ENCODE measurements at regions not wholly inside any gene's neighbourhood (a gene's known extent, or its start where the extent isn't known, plus 50 kb on each side); places are given as distances from the start of the nearest gene placed in this dataset.
"Not testable (repeated sequence)": the region's sequence is repeated elsewhere in the genome, so short reads cannot be mapped to it uniquely, and the experiment has no call there.

- DNase-seq (ENCODE audit: low read depth), result no peak
Measured at GRCh38 chr7:112678626-112679025, 111.6 kb downstream of the TMEM168 start.

- not testable (repeated sequence) for DNase-seq (ENCODE audit: low read depth)
Measured at GRCh38 chr7:112689466-112690177, 100.6 kb downstream of the TMEM168 start.

GRCh38 chr7:112692333-112692732 is 97.9 kb downstream of the TMEM168 start:
- DNase-seq (ENCODE audit: low read depth), result no peak

GRCh38 chr7:112697211-112697610 is 93.0 kb downstream of the TMEM168 start:
- DNase-seq (ENCODE audit: low read depth), result not testable (repeated sequence)

GRCh38 chr7:112699725-112700513 is 90.3 kb downstream of the TMEM168 start:
- DNase-seq (ENCODE audit: low read depth), result no peak

- DNase-seq (ENCODE audit: low read depth), result no peak
Measured at GRCh38 chr7:112701456-112701855, 88.7 kb downstream of the TMEM168 start.

- no peak for DNase-seq (ENCODE audit: low read depth)
Measured at GRCh38 chr7:112707655-112708054, 82.5 kb downstream of the TMEM168 start.

- peak; percentile 13 for DNase-seq (ENCODE audit: low read depth)
Measured at GRCh38 chr7:112708236-112708635, 82.0 kb downstream of the TMEM168 start.
